Ishikawa (cell line): ENCODE measurements at regions not wholly inside any gene's neighbourhood (a gene's known extent, or its start where the extent isn't known, plus 50 kb on each side); places are given as distances from the start of the nearest gene placed in this dataset.

Source experiments
- CEBPB ChIP-seq: IDR thresholded peaks from 2 replicates; pipeline ENCODE4 v1.6.1; 2012
- CREB1 ChIP-seq: IDR thresholded peaks from 2 replicates; pipeline ENCODE4 v1.6.1; 2012; ENCODE audit warnings: low read depth
- EGR1 ChIP-seq: IDR thresholded peaks from 2 replicates; pipeline ENCODE4 v1.6.1; 2012
- EP300 ChIP-seq: IDR thresholded peaks from 2 replicates; pipeline ENCODE4 v1.6.1; 2012; ENCODE audit warnings: borderline replicate concordance
- FOXM1 ChIP-seq: IDR thresholded peaks from 2 replicates; pipeline ENCODE4 v1.6.1; 2012; ENCODE audit warnings: low read depth, borderline replicate concordance
- NFIC ChIP-seq: IDR thresholded peaks from 2 replicates; pipeline ENCODE4 v1.6.1; 2012
- RAD21 ChIP-seq: IDR thresholded peaks from 2 replicates; pipeline ENCODE4 v1.6.1; 2012; ENCODE audit warnings: low read depth
- TAF1 ChIP-seq: IDR thresholded peaks from 2 replicates; pipeline ENCODE4 v1.6.1; 2012; ENCODE audit warnings: low read depth, mild to moderate bottlenecking
- TCF12 ChIP-seq: IDR thresholded peaks from 2 replicates; pipeline ENCODE4 v1.6.1; 2012; ENCODE audit warnings: low read depth
- TEAD4 ChIP-seq: IDR thresholded peaks from 2 replicates; pipeline ENCODE4 v1.6.1; 2012
- YY1 ChIP-seq: IDR thresholded peaks from 2 replicates; pipeline ENCODE4 v1.6.1; 2012; ENCODE audit warnings: low read depth
- ZBTB7A ChIP-seq: IDR thresholded peaks from 2 replicates; pipeline ENCODE4 v1.6.1; 2012; ENCODE audit warnings: low read depth
- TF ChIP-seq, protein P1 (sequence below): IDR thresholded peaks from 2 replicates; pipeline ENCODE4 v1.6.1; 2012
- TF ChIP-seq, protein P2 (sequence below): IDR thresholded peaks from 2 replicates; pipeline ENCODE4 v1.6.1; 2012
- TF ChIP-seq, protein P3 (sequence below): IDR thresholded peaks from 2 replicates; pipeline ENCODE4 v1.6.1; 2012; ENCODE audit warnings: low read depth, mild to moderate bottlenecking

DNA sequence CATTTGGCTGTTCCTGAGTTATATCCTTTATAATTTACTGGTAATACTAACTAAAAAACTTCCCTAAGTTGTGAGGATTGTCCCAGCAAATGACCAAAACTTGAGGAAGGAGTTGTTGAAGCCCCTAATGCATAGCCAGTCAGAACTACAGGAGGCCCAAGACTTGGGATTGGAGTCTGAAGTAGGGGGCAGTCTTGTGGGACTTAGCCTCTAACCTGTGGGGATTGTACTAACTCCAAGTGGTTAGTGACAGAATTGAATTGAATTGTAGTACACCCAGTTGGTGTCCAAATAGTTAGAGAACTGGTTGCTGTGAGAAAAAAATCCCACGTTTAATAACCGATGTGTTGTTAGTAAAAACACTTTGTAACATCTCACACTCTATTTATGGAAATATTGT is 1506.3 kb downstream of the ADGRL3 start:
- no peak for TF ChIP-seq EP300

GRCh38 chr4:62683799-62684566 is 1483.9 kb downstream of the ADGRL3 start:
- TF ChIP-seq NFIC (no peak), TEAD4 (no peak), TCF12 (no peak), EGR1 (no peak), ZBTB7A (no peak), TAF1 (no peak), CREB1 (no peak)
- TF ChIP-seq, protein P1, sequence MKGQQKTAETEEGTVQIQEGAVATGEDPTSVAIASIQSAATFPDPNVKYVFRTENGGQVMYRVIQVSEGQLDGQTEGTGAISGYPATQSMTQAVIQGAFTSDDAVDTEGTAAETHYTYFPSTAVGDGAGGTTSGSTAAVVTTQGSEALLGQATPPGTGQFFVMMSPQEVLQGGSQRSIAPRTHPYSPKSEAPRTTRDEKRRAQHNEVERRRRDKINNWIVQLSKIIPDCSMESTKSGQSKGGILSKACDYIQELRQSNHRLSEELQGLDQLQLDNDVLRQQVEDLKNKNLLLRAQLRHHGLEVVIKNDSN = no peak
- TF ChIP-seq, protein P2, sequence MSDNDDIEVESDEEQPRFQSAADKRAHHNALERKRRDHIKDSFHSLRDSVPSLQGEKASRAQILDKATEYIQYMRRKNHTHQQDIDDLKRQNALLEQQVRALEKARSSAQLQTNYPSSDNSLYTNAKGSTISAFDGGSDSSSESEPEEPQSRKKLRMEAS = no peak

- TF ChIP-seq, protein P1 = no peak
- TF ChIP-seq TAF1 (no peak), ZBTB7A (no peak), TCF12 (no peak), CEBPB (no peak), RAD21 (no peak), TEAD4 (no peak), CREB1 (no peak), EP300 (no peak), FOXM1 (no peak), EGR1 (no peak), NFIC (no peak), YY1 (no peak)
- TF ChIP-seq, protein P2 = no peak
- TF ChIP-seq, protein P3, sequence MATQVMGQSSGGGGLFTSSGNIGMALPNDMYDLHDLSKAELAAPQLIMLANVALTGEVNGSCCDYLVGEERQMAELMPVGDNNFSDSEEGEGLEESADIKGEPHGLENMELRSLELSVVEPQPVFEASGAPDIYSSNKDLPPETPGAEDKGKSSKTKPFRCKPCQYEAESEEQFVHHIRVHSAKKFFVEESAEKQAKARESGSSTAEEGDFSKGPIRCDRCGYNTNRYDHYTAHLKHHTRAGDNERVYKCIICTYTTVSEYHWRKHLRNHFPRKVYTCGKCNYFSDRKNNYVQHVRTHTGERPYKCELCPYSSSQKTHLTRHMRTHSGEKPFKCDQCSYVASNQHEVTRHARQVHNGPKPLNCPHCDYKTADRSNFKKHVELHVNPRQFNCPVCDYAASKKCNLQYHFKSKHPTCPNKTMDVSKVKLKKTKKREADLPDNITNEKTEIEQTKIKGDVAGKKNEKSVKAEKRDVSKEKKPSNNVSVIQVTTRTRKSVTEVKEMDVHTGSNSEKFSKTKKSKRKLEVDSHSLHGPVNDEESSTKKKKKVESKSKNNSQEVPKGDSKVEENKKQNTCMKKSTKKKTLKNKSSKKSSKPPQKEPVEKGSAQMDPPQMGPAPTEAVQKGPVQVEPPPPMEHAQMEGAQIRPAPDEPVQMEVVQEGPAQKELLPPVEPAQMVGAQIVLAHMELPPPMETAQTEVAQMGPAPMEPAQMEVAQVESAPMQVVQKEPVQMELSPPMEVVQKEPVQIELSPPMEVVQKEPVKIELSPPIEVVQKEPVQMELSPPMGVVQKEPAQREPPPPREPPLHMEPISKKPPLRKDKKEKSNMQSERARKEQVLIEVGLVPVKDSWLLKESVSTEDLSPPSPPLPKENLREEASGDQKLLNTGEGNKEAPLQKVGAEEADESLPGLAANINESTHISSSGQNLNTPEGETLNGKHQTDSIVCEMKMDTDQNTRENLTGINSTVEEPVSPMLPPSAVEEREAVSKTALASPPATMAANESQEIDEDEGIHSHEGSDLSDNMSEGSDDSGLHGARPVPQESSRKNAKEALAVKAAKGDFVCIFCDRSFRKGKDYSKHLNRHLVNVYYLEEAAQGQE = no peak
These were observed 1476.8 kb downstream of the ADGRL3 start for GRCh38 chr4:62676962-62677361.

GRCh38 chr4:62670514-62670913 is 1470.4 kb downstream of the ADGRL3 start:
- TF ChIP-seq RAD21 (no peak), YY1 (no peak), CEBPB (no peak), FOXM1 (no peak)
- TF ChIP-seq, protein P1 = no peak
- TF ChIP-seq, protein P2 = no peak

DNA sequence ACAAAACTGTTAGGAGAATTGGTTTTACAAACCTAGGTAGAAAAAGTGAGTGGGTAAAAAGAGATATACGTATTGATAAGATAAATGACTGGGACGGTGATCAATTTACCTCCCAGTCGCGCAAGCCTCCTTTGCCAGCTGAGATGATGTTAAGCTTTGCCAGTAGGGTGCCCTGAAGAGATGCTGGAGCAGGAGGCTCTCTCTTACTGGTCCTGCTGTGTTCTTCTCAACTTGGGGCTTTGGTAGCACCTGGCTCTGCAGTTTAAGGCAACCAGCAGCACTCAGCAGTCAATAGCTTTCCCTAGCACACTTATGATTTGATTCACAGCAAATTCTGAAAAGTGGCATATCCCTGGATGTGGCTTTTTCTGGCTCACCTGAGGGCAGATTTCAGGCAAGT is 1461.7 kb downstream of the ADGRL3 start:
- TF ChIP-seq YY1 = no peak
- TF ChIP-seq EGR1 = no peak
- no peak for TF ChIP-seq CEBPB
- no peak for TF ChIP-seq NFIC
- TF ChIP-seq RAD21 = no peak
- no peak for TF ChIP-seq EP300

DNA sequence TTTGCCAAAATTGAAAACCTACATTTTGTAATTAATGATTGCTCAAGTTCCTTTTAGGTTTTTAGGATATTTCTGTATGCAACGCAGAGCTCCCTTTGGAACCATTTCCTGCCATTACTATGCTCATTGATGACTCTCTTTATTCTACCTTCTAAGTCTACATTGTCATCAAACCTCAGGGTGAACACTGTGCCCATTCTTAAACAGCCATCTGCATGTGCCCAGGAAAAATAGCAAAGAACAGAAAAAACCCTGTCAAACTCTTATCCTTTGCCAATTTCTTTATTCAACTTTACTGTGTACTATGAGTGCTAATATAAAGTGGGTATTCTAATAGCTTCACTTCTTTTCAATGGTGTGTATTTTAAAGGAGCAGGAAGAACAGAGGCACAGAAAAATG is 1455.9 kb downstream of the ADGRL3 start:
- TF ChIP-seq ZBTB7A = no peak
- no peak for TF ChIP-seq FOXM1
- TF ChIP-seq, protein P3 = no peak
- no peak for TF ChIP-seq TAF1
- no peak for TF ChIP-seq YY1
- TF ChIP-seq TEAD4 = no peak
- no peak for TF ChIP-seq CEBPB
- TF ChIP-seq, protein P2 = no peak
- TF ChIP-seq EGR1 = no peak
- no peak for TF ChIP-seq NFIC
- no peak for TF ChIP-seq TCF12
